Transverse colon (tissue), 4 donors: ENCODE measurements at regions not wholly inside any gene's neighbourhood (a gene's known extent, or its start where the extent isn't known, plus 50 kb on each side); places are given as distances from the start of the nearest gene placed in this dataset.

Source experiments
- DNase-seq: peaks from one replicate; pipeline ENCODE4 v3.0.0-alpha.2; 2019
- H3K27ac ChIP-seq, 4 donors: fragments of 200-600 bp; sonication (generic); 2 replicates each; pipeline ENCODE4 v1.5.1; 2016 to 2018; ENCODE audit warnings: inconsistent platforms in 4 of 4
- H3K27me3 ChIP-seq: fragments of 200-600 bp; sonication (generic); 2 replicates; pipeline ENCODE4 v1.5.1; 2017; ENCODE audit warnings: inconsistent platforms
- H3K36me3 ChIP-seq, 4 donors: fragments of 200-600 bp; sonication (generic); 2 replicates each; pipeline ENCODE4 v1.5.1; 2017 to 2019; ENCODE audit warnings: inconsistent platforms in 4 of 4
- H3K4me1 ChIP-seq, 4 donors: fragments of 200-600 bp; sonication (generic); 2 replicates each; pipeline ENCODE4 v1.5.1; 2017 to 2020; ENCODE audit warnings: inconsistent platforms in 4 of 4
- H3K4me3 ChIP-seq, 4 donors: fragments of 200-600 bp; sonication (generic); 1 replicate in 1 of 4; 2 replicates in 3 of 4; pipeline versions ENCODE4 v1.5.1 to v1.6.1; 2017 to 2019; ENCODE audit warnings: inconsistent platforms in 4 of 4
- H3K9me3 ChIP-seq, 2 donors: fragments of 200-600 bp; sonication (generic); 2 replicates each; pipeline ENCODE4 v1.5.1; 2017 to 2019; ENCODE audit warnings: inconsistent platforms in 2 of 2
- CTCF ChIP-seq, 5 experiments: fragments of 200-600 bp in 3 of 5; fragments of 450-650 bp in 2 of 5; sonication (generic) in 3 of 5; IDR thresholded peaks; 1 replicate in 2 of 5; 2 replicates in 3 of 5; pipeline ENCODE4 v1.5.1; 2016 to 2017; ENCODE audit warnings: antibody characterized with exemption in 5 of 5, inconsistent platforms in 3 of 5, mild to moderate bottlenecking in 2 of 5, moderate library complexity in 1 of 5
- EP300 ChIP-seq: sonication (generic); formaldehyde crosslinking; IDR thresholded peaks from one replicate; pipeline ENCODE4 v1.6.1; 2017; ENCODE audit warnings: antibody characterized with exemption, low read depth
- POLR2A ChIP-seq: fragments of 450-650 bp; IDR thresholded peaks from one replicate; pipeline ENCODE4 v1.6.1; 2016; ENCODE audit warnings: antibody characterized with exemption, mild to moderate bottlenecking, moderate library complexity
- POLR2AphosphoS5 ChIP-seq, 3 donors: sonication (generic); formaldehyde crosslinking; IDR thresholded peaks; one replicate each; pipeline ENCODE4 v1.6.1; 2016; ENCODE audit warnings: antibody characterized with exemption in 3 of 3
- WGBS, 2 donors: methylation state at CpG; one replicate each; pipeline ENCODE4 v1.1.5; 2018; ENCODE audit warnings: low coverage in 1 of 2; 5-methylcytosine and 5-hydroxymethylcytosine counted together
- in situ Hi-C, 4 donors: fragments of 200-750 bp; cut with MboI; loops; one replicate each; pipeline versions ENCODE4 v1.15.0 to v1.15.1; 2017; ENCODE audit warnings: low sequenced_read_pairs in 3 of 4, low pct_ligation_motif_present in 1 of 4, low pct_unique_long_range_greater_than_20kb in 1 of 4
- intact Hi-C: fragments of 100-400 bp; cut with DNase I; formaldehyde crosslinking; loops from one replicate; pipeline ENCODE4 v1.15.1; 2023; ENCODE audit warnings: low total_unique reads

DNA sequence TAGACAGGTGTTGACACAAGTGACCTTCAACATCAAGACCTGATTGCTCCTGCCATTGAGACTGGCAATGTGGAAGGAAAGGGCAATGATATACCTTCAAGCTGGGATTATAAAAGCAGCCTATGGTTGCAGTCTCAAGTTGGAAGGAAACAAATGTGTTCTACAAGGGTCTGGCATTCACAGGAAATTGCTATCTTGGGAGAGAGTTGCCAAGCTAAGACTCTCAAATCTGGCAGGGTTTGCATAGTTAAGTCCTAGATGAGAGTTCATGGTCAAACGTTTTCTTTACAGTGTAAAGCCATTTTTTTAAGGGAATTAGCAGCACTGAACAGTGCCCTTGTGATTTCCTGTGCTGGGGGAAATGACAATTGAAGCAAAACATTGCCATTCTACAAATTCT lies 546.9 kb upstream of the CFAP20DC start:
- TF ChIP-seq EP300 = no peak
- no peak for TF ChIP-seq CTCF (IDR thresholded peaks at IDR 0.05)
- intact Hi-C loops (no loop called here), in situ Hi-C loops (no loop called here)
- no peaks in the 10 kb centered on the region for H3K36me3 ChIP-seq
- DNase-seq = no peak
- WGBS, 2 donors = 17 to 30% methylated on average over 1 of the region's 1 CpG
- H3K27ac ChIP-seq = no peak overlapping the region
- no peaks in the 10 kb centered on the region for H3K4me1 ChIP-seq
- H3K4me3 ChIP-seq = no peak overlapping the region
- H3K27me3 ChIP-seq = no peaks in the 10 kb centered on the region
- no peaks in the 10 kb centered on the region for H3K9me3 ChIP-seq

DNA sequence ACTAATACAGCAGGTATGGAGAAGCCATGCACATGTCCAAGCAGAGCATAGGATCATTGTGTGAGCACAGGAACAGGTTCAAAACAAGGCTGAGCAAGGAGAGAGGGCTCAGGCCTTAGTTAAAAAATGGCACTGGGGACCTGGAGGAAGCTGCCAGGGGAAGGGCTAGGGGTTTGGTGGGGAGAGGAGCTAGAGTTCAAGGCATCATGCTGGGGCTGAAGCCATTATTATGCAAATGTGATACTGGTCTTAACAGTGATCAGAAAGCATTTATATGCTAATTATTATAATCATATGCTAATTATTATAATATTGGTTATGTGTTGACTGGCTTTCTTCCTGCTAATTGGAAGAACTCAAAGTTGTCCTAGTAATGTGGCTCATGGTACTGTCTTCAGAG lies 546.0 kb upstream of the CFAP20DC start:
- Histone ChIP-seq H3K9me3 (no peaks in the 10 kb centered on the region), H3K27ac (no peak overlapping the region), H3K4me1 (no peaks in the 10 kb centered on the region), H3K27me3 (no peaks in the 10 kb centered on the region), H3K36me3 (no peaks in the 10 kb centered on the region), H3K4me3 (no peak overlapping the region)
- in situ Hi-C loops = no loop called here
- no peak for DNase-seq
- intact Hi-C loops = no loop called here
- no peak for TF ChIP-seq EP300
- no peak for TF ChIP-seq POLR2A
- no peak for TF ChIP-seq POLR2AphosphoS5 (IDR thresholded peaks at IDR 0.05)
- no peak for TF ChIP-seq CTCF (IDR thresholded peaks at IDR 0.05)

DNA sequence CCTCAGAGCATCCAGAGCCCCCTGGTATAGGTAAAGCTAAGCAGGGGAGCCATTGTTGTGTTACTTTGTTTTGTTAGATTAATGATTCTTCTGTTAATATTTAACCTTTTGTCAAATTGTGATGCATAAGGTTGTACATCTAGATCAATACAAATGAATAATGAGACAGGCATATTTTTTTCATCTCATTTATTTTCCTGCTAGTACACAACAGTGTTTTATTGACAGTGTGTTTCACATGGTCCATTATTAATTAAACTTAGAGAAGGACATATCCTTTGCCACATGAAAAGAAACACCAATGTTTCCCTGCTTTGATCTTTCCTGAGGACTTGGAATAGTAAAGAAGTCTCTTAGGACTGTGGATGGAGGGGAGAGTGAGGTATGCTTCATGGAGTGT lies 543.6 kb upstream of the CFAP20DC start:
- TF ChIP-seq CTCF (IDR thresholded peaks at IDR 0.05) (no peak), POLR2A (no peak), EP300 (no peak), POLR2AphosphoS5 (IDR thresholded peaks at IDR 0.05) (no peak)
- intact Hi-C loops (no loop called here), in situ Hi-C loops (no loop called here)
- no peak overlapping the region for H3K4me3 ChIP-seq
- H3K9me3 ChIP-seq = no peaks in the 10 kb centered on the region
- DNase-seq = no peak
- H3K27ac ChIP-seq = no peak overlapping the region
- no peaks in the 10 kb centered on the region for H3K36me3 ChIP-seq
- H3K27me3 ChIP-seq = no peaks in the 10 kb centered on the region
- no peaks in the 10 kb centered on the region for H3K4me1 ChIP-seq

GRCh38 chr3:59580996-59581395 lies 531.2 kb upstream of the CFAP20DC start:
- TF ChIP-seq CTCF (IDR thresholded peaks at IDR 0.05) (no peak), EP300 (no peak), POLR2A (no peak)
- intact Hi-C loops = no loop called here

More at GRCh38 chr3:59580996-59581395, 531.2 kb upstream of the CFAP20DC start:
- in situ Hi-C loops = loop anchor here in 1 of 4 donors (10.0 kb wide), 1 partner anchor 274 kb away; no protein-coding TSS in a partner anchor
- Histone ChIP-seq H3K27ac (no peak overlapping the region), H3K36me3 (no peaks in the 10 kb centered on the region), H3K27me3 (no peaks in the 10 kb centered on the region), H3K4me1 (no peaks in the 10 kb centered on the region), H3K4me3 (no peak overlapping the region), H3K9me3 (peaks cover 0 to 5% of the 10 kb centered on the region in 2 donors)
- WGBS, 2 donors = 39 to 53% methylated on average over 2 of the region's 2 CpGs
- no peak for DNase-seq
